ENCODE measurements at regions not wholly inside any gene's neighbourhood (a gene's known extent, or its start where the extent isn't known, plus 50 kb on each side); places are given as distances from the start of the nearest gene placed in this dataset.

DNA sequence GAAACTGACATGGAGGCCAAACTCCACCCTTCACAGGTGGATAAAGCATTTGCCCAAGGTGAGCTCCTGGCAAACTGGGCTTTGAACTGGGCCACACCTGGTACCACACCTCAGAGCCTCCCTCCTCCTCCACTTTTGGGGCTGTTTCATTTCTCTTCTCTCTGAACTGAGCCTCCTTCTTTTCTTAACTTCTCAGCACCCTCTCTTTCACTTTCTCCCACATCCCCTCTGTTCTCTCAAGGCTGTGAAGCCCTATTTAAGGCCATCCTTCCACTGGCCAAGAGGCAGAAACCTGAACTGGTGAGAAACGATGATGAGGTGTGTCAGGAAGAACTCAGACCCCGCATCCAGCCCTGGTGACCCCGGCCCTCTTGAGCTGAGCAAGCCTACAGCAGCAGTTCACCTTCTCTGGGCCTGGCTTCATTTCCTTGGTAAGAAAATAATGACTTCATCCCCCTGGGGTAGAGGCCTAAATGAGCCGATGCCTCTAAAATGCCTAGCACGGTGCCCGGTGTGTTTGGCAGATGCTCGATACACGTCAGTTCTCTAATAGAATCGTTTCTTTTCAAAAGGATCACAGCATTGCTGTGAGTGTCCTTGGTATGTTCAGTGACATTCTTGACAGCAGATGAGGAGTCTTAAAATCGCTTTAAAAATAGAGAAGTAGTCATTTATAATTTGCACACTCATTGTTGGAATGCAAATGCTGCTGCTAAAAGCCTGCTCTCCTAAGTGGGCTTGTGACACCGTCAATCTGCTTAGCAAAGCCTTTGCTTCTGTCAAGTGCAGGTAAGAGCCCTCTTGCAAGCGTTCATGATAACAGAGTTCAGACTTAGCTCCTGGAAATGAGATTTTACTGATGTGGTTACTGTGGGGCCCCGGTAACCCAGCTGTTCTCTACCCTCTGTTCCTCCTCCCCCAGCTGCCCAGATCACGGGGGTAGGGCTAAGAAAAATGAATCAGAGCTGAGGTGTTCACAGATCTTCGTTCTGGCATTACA is 97.7 kb upstream of the ATP2B2 start:
- DNase-seq (ENCODE audit: low spot score), result peak; percentile 74
- H3K27ac ChIP-seq (ENCODE audit: low read depth, low read length, poor library complexity, severe bottlenecking), result peak overlapping the region; percentile 80
- H3K36me3 ChIP-seq (ENCODE audit: insufficient read depth, low read length), result no peaks in the 10 kb centered on the region
- H3K79me2 ChIP-seq (ENCODE audit: insufficient read depth, low read depth, low read length), result no peaks in the 10 kb centered on the region
- H3K9me2 ChIP-seq (ENCODE audit: insufficient read depth, low read length), result no peaks in the 10 kb centered on the region
- CTCF ChIA-PET (ENCODE audit: unreplicated experiment), result no interaction called here
- peak overlapping the region; percentile 63; the same call in 1 of the 2 replicates for H2AFZ ChIP-seq (ENCODE audit: low read length)
- intact Hi-C loops (cut with micrococcal nuclease; ENCODE audit: unreplicated experiment), result no loop called here
- BruUV-seq (replicated peaks), result no TSS peak
- TF ChIP-seq EZH2phosphoT487 (IDR thresholded peaks at IDR 0.05; ENCODE audit: borderline replicate concordance, low read depth, low read length), result no peak
- TF ChIP-seq, protein P1, sequence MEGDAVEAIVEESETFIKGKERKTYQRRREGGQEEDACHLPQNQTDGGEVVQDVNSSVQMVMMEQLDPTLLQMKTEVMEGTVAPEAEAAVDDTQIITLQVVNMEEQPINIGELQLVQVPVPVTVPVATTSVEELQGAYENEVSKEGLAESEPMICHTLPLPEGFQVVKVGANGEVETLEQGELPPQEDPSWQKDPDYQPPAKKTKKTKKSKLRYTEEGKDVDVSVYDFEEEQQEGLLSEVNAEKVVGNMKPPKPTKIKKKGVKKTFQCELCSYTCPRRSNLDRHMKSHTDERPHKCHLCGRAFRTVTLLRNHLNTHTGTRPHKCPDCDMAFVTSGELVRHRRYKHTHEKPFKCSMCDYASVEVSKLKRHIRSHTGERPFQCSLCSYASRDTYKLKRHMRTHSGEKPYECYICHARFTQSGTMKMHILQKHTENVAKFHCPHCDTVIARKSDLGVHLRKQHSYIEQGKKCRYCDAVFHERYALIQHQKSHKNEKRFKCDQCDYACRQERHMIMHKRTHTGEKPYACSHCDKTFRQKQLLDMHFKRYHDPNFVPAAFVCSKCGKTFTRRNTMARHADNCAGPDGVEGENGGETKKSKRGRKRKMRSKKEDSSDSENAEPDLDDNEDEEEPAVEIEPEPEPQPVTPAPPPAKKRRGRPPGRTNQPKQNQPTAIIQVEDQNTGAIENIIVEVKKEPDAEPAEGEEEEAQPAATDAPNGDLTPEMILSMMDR (conservative IDR thresholded peaks at IDR 0.05; ENCODE audit: low read length), result no peak
- no peaks in the 10 kb centered on the region for H3K9me3 ChIP-seq (ENCODE audit: low read length)
- peak overlapping the region; percentile 45 for H3K4me3 ChIP-seq (ENCODE audit: low read depth, low read length, poor library complexity, severe bottlenecking)
- POLR2A ChIA-PET, result interaction anchor here (0.9 to 1.4 kb wide), 2 partner anchors 18 to 224 kb away, joined by 3 to 4 read pairs; no protein-coding TSS in a partner anchor
- peaks cover 31% of the 10 kb centered on the region for H3K4me1 ChIP-seq (ENCODE audit: insufficient read depth, low read length, poor library complexity, severe bottlenecking)
- peak overlapping the region; percentile 76 for H3K4me2 ChIP-seq (ENCODE audit: low read length)
- no peaks in the 10 kb centered on the region for H4K20me1 ChIP-seq (ENCODE audit: insufficient read depth, low read length)

DNA sequence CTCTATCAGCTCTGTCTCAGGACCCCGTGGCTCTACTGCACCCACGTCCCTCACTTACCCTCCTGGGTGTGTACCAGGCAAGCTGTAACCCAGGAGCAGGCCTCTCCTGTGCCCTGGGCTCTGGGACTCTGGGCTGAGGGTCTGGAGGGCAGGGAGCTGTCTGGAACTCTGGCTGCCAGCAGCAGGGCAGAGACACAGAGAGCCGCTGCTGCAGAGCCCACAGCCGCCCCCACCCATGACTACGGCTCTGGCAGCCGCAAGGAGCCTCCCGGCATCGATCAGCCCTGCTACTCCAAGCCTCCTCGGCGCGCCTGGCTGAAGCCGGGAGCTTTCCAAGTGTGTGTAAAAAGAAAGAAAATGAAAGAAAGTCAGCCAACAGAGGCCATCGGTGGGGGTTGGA is 103.7 kb upstream of the ATP2B2 start:
- H3K27ac ChIP-seq (ENCODE audit: low read depth, low read length, poor library complexity, severe bottlenecking), result no peak overlapping the region
- H3K79me2 ChIP-seq (ENCODE audit: insufficient read depth, low read depth, low read length), result no peaks in the 10 kb centered on the region
- DNase-seq (ENCODE audit: low spot score), result no peak
- no peaks in the 10 kb centered on the region for H3K36me3 ChIP-seq (ENCODE audit: insufficient read depth, low read length)
- CTCF ChIA-PET (ENCODE audit: unreplicated experiment), result interaction anchor here (0.6 kb wide), 1 partner anchor 271 kb away, joined by 3 read pairs; no protein-coding TSS in a partner anchor
- no peak overlapping the region for H2AFZ ChIP-seq (ENCODE audit: low read length)
- intact Hi-C loops (cut with micrococcal nuclease; ENCODE audit: unreplicated experiment), result no loop called here
- H3K9me3 ChIP-seq (ENCODE audit: low read length), result peaks cover 7% of the 10 kb centered on the region; the same call in 1 of the 2 replicates
- H3K4me2 ChIP-seq (ENCODE audit: low read length), result no peak overlapping the region
- no peak for TF ChIP-seq EZH2phosphoT487 (IDR thresholded peaks at IDR 0.05; ENCODE audit: borderline replicate concordance, low read depth, low read length)
- TF ChIP-seq, protein P1 (conservative IDR thresholded peaks at IDR 0.05; ENCODE audit: low read length), result no peak
- peaks cover 4% of the 10 kb centered on the region for H3K4me1 ChIP-seq (ENCODE audit: insufficient read depth, low read length, poor library complexity, severe bottlenecking)
- POLR2A ChIA-PET, result interaction anchor here (1.0 kb wide), 1 partner anchor 10 kb away, joined by 8 read pairs; no protein-coding TSS in a partner anchor
- H3K4me3 ChIP-seq (ENCODE audit: low read depth, low read length, poor library complexity, severe bottlenecking), result no peak overlapping the region
- no peaks in the 10 kb centered on the region for H3K9me2 ChIP-seq (ENCODE audit: insufficient read depth, low read length)
- no TSS peak for BruUV-seq (replicated peaks)
- no peaks in the 10 kb centered on the region for H4K20me1 ChIP-seq (ENCODE audit: insufficient read depth, low read length)

Measured in OCI-LY7 (cell line).